Stromal cell of bone marrow (primary cell): ENCODE measurements at regions not wholly inside any gene's neighbourhood (a gene's known extent, or its start where the extent isn't known, plus 50 kb on each side); places are given as distances from the start of the nearest gene placed in this dataset.

Experiments used
- DNase-seq: peaks from one replicate; pipeline ENCODE4 v3.0.0-alpha.2; 2012; ENCODE audit warnings: low read depth

DNA sequence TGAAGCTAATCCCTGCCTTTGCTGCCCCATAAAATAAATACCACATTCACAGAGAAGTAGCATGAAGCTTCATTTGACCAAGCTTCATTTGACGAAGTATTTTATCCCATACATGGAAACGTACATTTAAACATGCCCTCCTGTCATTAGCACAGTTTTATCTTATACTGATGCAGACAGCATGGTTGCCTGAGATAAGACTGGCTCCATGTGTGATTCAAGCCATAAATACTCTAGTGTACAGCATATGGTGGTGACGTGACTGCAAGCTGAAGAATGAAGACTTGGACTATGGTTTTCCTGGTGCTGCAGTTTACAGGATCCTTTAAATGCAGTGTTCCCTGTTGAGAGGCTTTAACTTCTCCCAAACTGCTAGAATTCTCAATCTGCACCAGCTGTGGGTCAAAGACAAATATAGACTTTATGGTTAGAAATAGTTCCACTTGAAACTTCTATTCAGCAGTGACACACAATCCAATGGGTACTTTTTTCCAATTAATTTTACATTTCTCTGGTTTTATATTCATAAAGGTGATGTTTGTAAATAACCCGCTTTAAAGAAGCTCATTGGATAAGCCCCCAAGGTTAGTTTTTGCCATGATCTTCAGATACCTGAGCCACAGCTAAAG, 64.9 kb downstream of the CYB561 start:
- DNase-seq, result no peak

GRCh38 chr17:63382136-63382535, 64.0 kb downstream of the CYB561 start:
- no peak for DNase-seq
